ENCODE measurements at regions not wholly inside any gene's neighbourhood (a gene's known extent, or its start where the extent isn't known, plus 50 kb on each side); places are given as distances from the start of the nearest gene placed in this dataset.
A peak's percentile ranks its signal among the peaks of the same experiment; 100 is the strongest.

DNA sequence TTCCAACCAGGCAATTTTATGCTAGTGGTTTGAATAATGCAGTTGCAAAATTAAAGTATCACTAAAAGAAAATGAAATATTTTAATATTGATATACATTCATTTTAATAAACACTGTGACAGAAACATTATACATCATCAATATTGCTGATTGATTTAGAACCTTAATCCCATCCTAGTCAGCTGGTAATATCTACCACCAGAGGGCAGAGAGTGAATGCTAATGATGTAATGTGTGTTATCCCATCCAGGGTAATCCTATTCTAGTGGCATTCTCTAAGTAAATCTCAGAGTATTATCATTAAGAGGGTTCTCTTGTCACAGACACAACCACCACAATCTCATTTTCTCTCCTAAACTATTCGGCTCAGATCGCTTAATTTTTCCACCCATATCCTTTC is 477.4 kb downstream of the CPS1 start:
- DNase-seq (ENCODE audit: low read depth, low spot score), result no peak
- H3K4me3 ChIP-seq (ENCODE audit: low read length), result no peak overlapping the region

DNA sequence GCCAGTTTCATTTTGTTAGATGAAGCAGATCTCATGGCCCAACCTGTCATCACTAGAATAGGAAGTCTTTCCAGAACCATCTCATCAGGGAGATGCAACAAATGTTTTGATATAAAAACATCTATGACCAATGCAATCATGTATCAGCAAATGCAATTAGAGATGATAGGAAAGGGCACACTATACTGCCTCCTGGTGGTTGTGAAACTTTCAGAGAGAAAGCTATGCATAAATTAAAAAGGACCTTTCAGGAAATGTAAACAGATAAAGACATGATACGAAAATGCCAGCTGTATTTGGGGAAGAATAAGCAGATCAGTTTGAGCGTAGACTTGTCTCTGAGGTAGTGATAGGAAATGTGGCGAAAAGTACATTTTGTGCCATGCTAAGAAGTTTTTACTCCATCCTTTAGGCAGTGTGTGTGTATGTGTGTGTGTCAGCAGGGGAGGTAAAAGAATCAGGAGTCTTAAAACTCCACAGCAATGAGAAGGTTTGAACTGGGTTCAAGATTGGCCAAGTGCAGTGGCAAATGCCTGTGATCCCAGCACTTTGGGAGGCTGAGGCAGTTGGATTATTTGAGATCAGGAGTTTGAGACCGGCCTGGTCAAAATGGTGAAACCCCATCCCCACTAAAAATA is 479.3 kb downstream of the CPS1 start:
- DNase-seq (ENCODE audit: low read depth, low spot score), result peak; percentile 31

DNA sequence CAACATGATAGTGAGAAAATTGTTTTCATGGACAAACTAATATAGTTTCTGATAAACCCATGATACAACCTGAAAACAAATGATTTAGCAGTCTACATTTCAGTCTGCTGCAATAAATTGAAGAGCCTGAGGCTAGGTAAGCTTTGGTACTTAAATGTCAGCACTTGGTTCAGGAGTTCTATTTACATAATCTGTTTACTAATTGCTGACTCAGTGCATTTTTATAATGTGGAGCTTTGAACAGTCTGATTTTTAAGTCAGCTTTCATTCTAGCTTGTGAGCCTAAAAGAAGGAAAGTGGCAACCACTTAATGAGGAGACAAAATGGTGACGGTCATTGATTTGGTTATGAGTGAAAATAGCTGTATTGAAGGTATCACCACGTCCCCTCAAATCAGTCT is 488.6 kb downstream of the CPS1 start:
- no peak for DNase-seq (ENCODE audit: low read depth, low spot score)

More for the DNA sequence above, 479.3 kb downstream of the CPS1 start:
- H3K4me3 ChIP-seq (ENCODE audit: low read length), result no peak overlapping the region

DNA sequence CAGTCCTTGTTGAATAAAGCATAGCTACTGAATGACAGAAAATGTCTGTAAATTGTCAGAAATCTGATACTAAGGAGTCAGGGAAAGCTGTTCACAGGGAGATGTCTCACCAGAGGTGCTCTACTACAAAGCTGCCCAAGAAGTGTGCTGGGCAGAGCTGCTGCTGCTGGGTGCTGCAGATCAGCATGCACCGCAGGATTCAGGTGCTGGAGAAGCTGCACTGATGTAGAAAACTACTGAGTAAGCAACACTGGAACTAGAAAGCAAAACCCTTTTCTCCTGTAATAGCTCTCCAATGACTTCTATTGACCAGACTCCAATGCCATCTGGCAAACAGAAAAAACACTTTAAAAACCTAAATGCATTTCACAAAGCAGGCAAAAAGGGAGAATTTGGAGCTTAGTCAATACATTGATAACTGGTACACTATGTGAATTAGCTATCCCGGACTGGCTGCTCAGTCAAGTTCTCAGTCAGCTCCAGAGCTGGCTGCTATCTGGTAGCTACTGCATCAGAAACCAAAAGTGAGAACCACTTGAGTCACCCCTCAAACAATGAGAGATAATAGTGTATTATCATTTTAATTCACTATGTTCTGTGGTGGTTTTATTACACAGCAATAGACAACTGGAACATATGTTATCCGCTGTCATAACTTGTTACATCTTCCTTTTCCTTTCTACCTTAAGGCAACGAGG is 493.1 kb downstream of the CPS1 start:
- H3K4me3 ChIP-seq (ENCODE audit: low read length), result no peak overlapping the region
- DNase-seq (ENCODE audit: low read depth, low spot score), result no peak

More for the DNA sequence above, 488.6 kb downstream of the CPS1 start:
- no peak overlapping the region for H3K4me3 ChIP-seq (ENCODE audit: low read length)

DNA sequence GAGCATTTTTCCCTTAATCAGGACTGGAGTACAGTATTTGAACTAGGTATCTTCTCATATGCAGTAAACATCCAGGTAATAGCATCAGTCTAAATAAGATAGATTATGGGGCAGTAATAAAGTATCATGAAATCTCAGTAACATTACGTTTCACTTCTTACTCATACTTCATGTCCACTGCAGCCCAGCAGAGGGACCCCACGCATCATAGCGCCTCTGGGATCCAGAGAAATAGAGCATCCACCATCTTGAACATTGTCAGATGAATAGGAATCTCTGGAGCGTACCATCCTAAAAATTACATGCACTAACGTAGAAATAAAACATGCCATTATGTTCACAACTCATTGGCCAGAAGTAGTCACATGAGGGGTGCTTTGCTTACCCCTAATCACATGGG is 499.0 kb downstream of the CPS1 start:
- DNase-seq (ENCODE audit: low read depth, low spot score), result no peak
- H3K4me3 ChIP-seq (ENCODE audit: low read length), result no peak overlapping the region

DNA sequence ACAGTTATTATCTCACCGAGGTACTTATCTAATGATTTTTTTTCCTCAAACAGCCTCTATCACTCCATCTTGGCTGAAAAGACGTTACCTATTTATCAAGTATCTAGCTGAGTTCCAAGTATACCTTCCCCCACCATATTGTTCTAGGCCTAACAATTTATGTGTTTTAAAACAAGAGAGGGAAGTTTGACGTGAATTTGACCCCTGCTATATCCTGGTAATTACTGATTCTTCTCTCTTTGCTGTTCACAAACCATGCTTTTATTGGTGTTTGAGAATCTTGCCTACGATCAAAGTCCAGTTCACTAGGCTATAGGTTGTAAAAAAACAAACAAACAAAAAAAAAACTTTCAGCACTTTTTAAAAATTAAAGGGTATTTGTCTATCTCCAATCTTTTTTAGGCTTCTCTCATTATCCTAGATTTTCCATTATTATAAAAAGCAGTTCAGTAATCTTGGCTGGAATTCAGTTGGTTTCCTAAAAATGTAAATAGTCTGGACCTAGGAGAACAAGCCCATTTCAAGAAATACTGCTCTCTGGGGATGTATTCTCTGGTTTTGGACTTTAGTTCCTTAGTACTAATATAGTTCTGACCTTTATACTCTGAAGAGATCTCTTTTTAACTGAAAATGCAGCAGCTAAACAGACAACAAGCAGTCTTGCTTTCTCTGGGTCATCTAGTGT is 505.4 kb downstream of the CPS1 start:
- H3K4me3 ChIP-seq (ENCODE audit: low read length), result no peak overlapping the region
- no peak for DNase-seq (ENCODE audit: low read depth, low spot score)

DNA sequence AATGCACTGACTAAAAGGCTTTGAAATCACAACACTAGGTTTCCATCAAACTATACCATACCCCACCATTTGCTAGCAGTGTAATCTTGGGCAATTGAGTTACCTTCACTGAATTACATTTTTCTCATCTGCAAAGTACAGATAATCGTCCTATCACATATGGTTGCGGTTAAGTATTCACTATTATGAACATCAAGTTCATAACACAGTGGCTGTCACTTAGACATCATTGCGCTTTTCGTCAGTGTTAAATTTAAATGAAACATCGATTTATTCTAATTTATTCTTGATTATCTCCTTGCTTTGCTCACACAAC is 505.9 kb downstream of the CPS1 start:
- DNase-seq (ENCODE audit: low read depth, low spot score), result no peak
- H3K4me3 ChIP-seq (ENCODE audit: low read length), result no peak overlapping the region

DNA sequence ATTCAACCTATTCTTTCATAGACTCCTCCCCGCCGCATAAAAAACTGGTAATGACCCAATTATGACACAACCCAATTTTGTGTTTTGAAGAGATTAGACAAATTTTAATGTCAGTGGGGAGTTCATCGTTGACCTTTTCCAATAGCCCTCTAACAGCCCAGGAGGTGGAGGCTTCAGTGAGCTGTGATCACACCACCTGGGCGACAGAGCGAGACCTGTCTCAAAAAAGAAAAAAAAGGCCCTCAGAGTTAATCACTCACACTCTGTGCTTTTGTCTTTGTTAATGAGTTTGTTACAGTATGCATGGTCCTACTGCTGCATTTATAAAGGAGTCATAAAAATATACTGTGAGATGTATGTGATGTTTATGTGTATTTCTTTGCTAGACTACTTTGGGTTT is 510.6 kb downstream of the CPS1 start:
- no peak for DNase-seq (ENCODE audit: low read depth, low spot score)
- no peak overlapping the region for H3K4me3 ChIP-seq (ENCODE audit: low read length)

DNA sequence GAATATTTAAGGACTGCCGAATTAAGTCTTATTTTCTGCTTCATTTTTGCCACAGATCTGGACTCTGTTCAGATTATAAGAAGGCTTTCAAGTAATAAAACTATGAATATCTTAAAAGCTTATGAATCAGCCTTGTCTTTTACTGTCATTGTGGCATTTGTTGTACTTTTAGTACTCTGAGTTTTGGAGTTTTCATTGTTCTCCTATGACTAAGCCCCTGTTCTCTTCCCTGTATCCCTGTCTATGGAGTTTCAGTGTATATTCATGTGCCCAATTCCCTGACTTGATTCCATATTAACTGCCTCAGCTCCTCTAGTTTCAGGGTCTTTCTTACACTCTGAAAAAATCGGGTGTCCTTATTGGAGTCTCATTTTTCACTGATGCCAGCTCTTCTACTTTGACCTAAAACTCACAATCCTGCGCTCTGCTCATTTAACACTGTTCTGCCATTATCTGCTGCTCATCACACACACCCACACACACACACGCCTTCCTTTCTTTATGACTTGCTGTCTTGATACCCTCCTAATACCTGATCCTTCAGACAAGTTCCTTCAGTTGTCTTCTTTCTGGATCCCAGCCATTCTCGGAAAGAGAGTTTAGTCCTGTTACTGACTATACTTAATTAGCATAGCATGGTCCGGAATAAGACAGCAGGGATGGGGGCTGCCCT is 511.8 kb downstream of the CPS1 start:
- H3K4me3 ChIP-seq (ENCODE audit: low read length), result no peak overlapping the region
- DNase-seq (ENCODE audit: low read depth, low spot score), result no peak

DNA sequence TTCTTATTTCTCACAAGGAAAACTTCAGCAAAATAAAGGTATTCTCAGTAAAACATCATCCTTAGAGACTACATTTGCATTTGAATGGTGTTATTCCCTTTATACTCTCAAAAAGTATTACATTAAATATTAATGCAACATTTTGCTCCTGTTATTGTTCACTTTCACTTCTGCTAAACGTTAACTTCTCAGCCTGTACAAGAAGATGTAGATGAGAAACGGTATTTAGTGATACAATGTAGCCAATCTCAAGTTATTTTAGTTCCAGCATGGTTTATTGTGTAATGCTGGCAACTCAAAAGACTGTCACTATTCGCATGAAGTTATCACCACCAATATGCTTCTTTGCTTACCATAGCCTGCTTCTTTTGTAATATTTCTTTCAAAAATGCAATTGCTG is 514.1 kb downstream of the CPS1 start:
- no peak overlapping the region for H3K4me3 ChIP-seq (ENCODE audit: low read length)
- no peak for DNase-seq (ENCODE audit: low read depth, low spot score)

DNA sequence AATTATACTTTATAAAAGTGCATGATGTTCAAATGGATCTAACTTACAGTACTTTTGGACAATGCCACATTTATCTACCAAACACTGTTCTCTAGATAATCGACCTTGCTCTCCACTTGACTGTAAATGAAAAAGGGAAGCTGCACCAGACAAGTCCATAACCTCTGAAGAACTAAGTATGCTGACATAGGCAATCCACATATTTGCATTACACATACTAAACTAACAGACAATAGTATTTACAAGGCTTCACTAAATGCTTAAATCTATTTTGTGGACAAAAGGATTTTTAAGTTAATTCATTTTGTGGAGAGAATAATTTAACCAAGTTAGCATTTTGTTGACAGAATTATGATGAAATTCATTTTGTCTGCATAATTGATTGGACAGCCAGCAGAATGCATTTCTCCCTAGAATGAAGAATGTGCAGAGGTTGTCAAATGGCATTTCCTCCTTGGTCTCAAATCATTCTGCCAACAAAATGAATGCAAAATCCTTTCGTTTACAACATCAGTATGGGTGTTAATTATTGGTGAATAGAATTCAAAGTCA is 520.9 kb downstream of the CPS1 start:
- no peak overlapping the region for H3K4me3 ChIP-seq (ENCODE audit: low read length)
- DNase-seq (ENCODE audit: low read depth, low spot score), result no peak

DNA sequence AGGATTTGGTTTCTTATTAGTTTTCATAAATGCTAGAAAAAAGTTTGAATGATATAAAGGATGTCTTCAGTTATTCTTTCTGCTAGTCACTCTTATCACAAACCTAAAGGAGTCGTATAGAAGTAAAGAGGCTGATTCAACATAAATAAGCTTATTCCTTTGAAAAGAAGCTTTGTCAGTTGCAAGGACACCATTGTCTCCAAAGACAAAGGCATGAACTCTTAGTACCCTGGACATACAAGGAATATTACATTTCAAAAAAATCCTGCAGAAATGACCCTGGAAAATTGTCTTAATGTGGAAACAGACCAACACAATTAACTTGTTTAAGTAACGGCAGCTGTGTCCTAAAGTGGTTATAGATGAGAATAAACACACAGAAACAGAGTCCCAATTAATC is 528.0 kb downstream of the CPS1 start:
- DNase-seq (ENCODE audit: low read depth, low spot score), result no peak
- H3K4me3 ChIP-seq (ENCODE audit: low read length), result no peak overlapping the region

DNA sequence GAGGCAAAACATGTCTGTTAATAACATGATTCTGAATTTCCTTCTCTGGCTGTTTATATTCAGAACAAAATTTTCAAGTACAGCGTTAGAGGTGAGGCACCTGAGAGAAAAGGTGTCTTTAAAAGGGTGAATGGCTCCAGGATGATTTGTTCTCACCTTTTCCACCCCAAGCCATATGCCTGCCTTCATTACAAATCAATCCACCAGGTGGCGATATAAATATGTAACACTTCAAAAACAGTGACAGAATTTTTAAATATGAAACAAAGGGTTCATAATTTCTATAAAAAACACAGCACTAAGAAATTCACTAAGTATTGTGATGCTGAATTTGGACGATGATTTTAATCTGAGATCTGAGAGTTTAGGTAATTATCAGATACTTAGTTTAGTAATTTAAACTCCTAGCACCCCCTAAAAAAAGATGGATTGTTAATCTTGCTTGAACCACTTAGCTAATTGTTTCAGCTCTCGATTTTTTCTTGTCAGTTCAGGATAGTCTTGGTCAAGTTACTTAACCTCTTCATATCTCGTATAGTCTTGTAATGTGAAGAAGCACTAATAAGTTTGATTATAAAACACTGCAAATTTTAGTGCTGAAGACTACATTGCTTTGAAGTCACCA is 528.8 kb downstream of the CPS1 start:
- no peak overlapping the region for H3K4me3 ChIP-seq (ENCODE audit: low read length)
- DNase-seq (ENCODE audit: low read depth, low spot score), result peak; percentile 19

DNA sequence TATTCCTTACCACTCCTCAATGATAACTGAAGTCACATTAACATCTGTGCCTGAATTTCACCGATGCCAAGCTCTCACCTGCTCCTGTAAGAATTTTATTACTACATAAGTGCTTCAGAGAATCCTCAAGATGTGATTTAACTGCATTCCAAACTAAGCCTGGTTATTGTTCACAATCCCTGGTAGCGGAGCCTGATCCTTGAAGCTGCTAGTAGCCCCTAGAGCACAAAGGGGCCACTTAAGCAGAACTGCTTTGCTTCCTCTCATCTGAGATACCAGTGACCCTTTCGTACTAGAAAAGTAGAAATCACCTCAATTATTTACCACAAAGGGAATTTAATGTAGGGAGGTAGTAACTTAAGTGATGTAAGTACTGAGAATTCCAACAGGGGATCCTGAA is 529.6 kb downstream of the CPS1 start:
- H3K4me3 ChIP-seq (ENCODE audit: low read length), result no peak overlapping the region
- DNase-seq (ENCODE audit: low read depth, low spot score), result no peak

DNA sequence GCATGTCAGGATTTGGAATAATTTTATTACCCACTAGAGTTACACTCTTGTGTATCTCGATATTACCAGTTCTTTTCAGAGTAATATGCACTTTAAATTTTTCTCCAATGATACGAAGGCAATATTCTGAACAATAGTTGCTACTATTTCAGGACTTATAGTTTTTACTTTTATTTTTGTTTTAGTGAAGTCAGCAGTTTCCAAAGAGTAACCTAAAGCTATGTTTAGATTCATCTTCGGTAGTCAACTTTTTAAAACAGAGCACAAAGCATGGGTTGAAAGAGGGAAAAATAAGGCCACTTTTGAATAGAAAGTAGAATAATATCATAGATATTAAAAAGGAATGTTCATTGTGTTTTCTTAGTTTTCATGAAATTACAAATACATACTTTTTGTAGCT is 532.7 kb downstream of the CPS1 start:
- no peak overlapping the region for H3K4me3 ChIP-seq (ENCODE audit: low read length)
- DNase-seq (ENCODE audit: low read depth, low spot score), result no peak

DNA sequence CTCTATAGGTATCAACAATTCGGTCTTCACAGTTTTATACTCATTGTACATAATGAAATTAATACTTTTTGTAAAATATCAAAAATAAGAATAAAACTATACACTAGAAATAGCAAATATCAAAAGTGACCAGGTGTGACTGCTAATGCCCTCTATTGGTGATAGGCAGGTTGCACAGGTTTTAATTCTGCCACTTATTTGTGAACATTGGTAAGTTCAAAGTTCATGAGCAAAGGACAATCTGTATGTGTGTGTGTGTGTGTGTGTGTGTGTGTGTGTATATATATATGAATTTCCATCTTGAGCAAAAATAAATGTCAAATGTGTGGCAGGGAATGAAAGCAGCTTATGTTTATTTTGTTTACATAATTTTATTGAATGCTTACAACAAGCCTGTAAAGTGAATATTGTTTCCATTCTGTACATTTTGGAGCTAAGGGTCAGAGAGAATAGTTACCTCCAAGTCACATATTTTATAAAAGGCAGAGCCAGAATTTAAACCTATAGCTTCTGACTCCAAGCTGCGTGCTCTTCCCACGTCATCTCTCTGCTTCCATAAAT is 537.4 kb downstream of the CPS1 start:
- peak; percentile 18 for DNase-seq (ENCODE audit: low read depth, low spot score)
- no peak overlapping the region for H3K4me3 ChIP-seq (ENCODE audit: low read length)

DNA sequence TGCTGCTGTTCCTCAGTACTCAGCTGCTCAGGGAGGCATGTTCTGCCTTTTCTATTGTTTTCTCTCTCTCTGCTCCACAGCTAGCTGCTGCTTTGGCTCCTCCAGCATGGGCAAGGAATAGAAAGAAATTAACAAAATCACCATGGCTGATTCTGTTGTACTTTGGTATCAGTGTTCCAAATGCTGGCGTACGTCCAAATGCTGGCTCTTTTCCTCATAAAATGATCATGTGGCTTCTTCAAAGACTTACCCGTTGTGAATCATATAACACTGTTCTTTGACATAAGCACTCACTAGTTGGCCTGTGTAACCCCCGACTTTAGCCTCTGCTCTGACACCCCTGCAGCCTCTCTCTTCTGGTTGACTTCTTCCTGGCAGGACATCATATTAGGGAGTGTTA is 547.6 kb downstream of the CPS1 start:
- no peak overlapping the region for H3K4me3 ChIP-seq (ENCODE audit: low read length)
- no peak for DNase-seq (ENCODE audit: low read depth, low spot score)

DNA sequence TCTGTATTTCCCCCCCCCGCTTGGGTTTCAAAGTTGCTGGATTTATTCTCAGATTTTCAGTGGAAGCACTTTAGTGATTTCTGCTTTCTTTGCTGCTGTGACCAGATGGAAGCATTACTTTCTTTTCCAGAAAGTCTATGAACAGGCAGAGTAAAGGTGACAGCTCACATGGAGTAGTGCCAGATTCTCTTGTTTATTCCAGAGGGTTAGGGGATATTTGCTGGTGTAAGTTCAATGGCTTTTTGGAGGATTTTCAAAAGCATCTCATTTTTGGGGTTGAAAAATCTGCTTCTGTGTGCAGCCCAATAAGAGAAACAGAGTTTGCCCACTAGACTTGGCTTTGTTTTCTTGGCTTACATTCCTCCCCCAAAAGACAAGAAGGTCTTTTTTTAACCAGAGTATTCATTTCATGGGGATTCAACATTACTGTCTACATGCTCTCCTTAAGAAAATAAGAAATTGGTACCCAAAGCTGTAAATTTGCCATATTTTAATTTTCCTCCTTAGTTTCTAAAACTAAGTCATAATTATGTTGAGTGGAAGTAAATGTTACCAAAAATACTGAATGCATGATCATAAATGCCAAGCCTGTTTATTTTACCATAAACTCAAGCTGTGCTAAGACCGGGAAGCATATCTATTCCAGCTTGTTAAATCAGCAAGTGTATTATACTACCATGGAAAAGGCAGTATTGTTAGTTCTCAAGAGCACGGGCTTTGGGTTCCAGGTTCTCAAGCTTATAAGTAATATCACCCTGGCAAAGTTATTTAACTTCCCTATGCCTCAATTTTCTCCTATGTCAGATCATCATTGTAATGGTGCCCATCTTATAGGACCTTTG is 557.2 kb downstream of the CPS1 start:
- no peak for DNase-seq (ENCODE audit: low read depth, low spot score)

More for the DNA sequence above, 557.2 kb downstream of the CPS1 start:
- no peak overlapping the region for H3K4me3 ChIP-seq (ENCODE audit: low read length)

Data from Jurkat, Clone E6-1 (cell line).